ENCODE measurements at regions not wholly inside any gene's neighbourhood (a gene's known extent, or its start where the extent isn't known, plus 50 kb on each side); places are given as distances from the start of the nearest gene placed in this dataset.
A peak's percentile ranks its signal among the peaks of the same experiment; 100 is the strongest.

DNA sequence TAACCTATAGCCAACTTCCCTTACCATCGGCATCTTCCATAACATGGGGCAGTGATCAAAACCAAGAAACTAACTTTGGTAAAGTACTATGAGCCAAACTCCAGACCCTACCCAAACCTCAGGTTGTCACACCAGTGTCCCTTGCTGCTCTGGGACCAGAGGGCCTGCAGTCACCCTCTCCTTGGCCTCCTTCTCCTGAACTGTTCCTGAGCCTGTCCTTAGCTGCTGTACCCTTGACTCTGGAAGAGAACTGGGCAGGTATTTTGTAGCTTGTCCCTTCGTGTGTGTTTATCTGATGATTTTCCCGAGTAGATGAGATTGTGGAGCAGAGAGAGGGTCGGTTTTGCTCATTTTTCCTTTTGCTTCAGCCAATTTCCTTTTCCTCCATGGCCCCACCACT is 240.4 kb downstream of the SYK start:
- Histone ChIP-seq H3K9ac (replicated peaks; ENCODE audit: extremely low read depth, insufficient read depth, low read length) (no peak overlapping the region), H3K4me2 (ENCODE audit: insufficient read depth, low read length) (no peak overlapping the region), H3K79me2 (ENCODE audit: control insufficient read depth, insufficient read depth, low read length) (no peaks in the 10 kb centered on the region), H3K27me3 (ENCODE audit: control insufficient read depth in 2 of 2, insufficient read depth in 2 of 2, low read length in 2 of 2) (no peaks in the 10 kb centered on the region), H3K27ac (ENCODE audit: insufficient read depth, low read depth, low read length) (no peak overlapping the region), H2AFZ (ENCODE audit: low read depth, low read length) (no peak overlapping the region), H4K20me1 (replicated peaks; ENCODE audit: control insufficient read depth, extremely low read depth, insufficient read depth, low read length) (no peaks in the 10 kb centered on the region), H3K4me3 (replicated peaks in 1 of 3; ENCODE audit: insufficient read depth in 1 of 3, low read depth in 1 of 3, low read length in 3 of 3) (no peak overlapping the region), H3K9me1 (replicated peaks; ENCODE audit: control insufficient read depth, extremely low read depth, insufficient read depth, low read length) (no peaks in the 10 kb centered on the region), H3K36me3 (ENCODE audit: control insufficient read depth in 2 of 2, extremely low read depth in 1 of 2, insufficient read depth in 2 of 2, low read length in 2 of 2) (no peaks in the 10 kb centered on the region), H3K4me1 (ENCODE audit: control insufficient read depth, extremely low read depth, insufficient read depth, low read length) (peaks cover 14% of the 10 kb centered on the region), H3K9me3 (replicated peaks; ENCODE audit: control insufficient read depth, insufficient read depth, low read length) (no peaks in the 10 kb centered on the region)
- POLR2A ChIA-PET: no interaction called here
- FAIRE-seq (peak; percentile 46), DNase-seq (ENCODE audit: low read depth, low spot score) (no peak)
- TF ChIP-seq GATA2 (IDR thresholded peaks at IDR 0.05; ENCODE audit: insufficient read depth, insufficient read length, low read depth, low read length) (no peak), EZH2 (IDR thresholded peaks at IDR 0.05; ENCODE audit: borderline replicate concordance, low read depth, low read length, severe bottlenecking) (no peak), POLR2AphosphoS5 (IDR thresholded peaks at IDR 0.05; ENCODE audit: insufficient read depth, low read depth, low read length) (no peak), POLR2A (IDR thresholded peaks at IDR 0.05; ENCODE audit: low read depth, low read length) (no peak), JUN (IDR thresholded peaks at IDR 0.05; ENCODE audit: borderline replicate concordance, insufficient read depth, insufficient read length, low read depth) (no peak), MYC (IDR thresholded peaks at IDR 0.05; ENCODE audit: low read depth, low read length) (no peak), FOS (IDR thresholded peaks at IDR 0.05; ENCODE audit: borderline replicate concordance, insufficient read depth, low read length) (no peak)
- TF ChIP-seq, protein P1, sequence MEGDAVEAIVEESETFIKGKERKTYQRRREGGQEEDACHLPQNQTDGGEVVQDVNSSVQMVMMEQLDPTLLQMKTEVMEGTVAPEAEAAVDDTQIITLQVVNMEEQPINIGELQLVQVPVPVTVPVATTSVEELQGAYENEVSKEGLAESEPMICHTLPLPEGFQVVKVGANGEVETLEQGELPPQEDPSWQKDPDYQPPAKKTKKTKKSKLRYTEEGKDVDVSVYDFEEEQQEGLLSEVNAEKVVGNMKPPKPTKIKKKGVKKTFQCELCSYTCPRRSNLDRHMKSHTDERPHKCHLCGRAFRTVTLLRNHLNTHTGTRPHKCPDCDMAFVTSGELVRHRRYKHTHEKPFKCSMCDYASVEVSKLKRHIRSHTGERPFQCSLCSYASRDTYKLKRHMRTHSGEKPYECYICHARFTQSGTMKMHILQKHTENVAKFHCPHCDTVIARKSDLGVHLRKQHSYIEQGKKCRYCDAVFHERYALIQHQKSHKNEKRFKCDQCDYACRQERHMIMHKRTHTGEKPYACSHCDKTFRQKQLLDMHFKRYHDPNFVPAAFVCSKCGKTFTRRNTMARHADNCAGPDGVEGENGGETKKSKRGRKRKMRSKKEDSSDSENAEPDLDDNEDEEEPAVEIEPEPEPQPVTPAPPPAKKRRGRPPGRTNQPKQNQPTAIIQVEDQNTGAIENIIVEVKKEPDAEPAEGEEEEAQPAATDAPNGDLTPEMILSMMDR (IDR thresholded peaks at IDR 0.05; ENCODE audit: extremely low read depth in 1 of 2, insufficient read depth in 1 of 2, low read depth in 1 of 2, low read length in 2 of 2): no peak
- TF ChIP-seq, protein P2, sequence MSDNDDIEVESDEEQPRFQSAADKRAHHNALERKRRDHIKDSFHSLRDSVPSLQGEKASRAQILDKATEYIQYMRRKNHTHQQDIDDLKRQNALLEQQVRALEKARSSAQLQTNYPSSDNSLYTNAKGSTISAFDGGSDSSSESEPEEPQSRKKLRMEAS (IDR thresholded peaks at IDR 0.05; ENCODE audit: insufficient read depth, insufficient read length): no peak
- intact Hi-C loops (cut with micrococcal nuclease): no loop called here
- BruUV-seq (replicated peaks): no TSS peak
- CTCF ChIA-PET: interaction anchor here (1.0 kb wide), 1 partner anchor 151 kb away, joined by 3 read pairs; no protein-coding TSS in a partner anchor
- dilution Hi-C loops (cut with MboI; ENCODE audit: extremely low pct_ligation_motif_present, low sequenced_read_pairs): no loop called here
